HEK293 (cell line): ENCODE measurements at regions not wholly inside any gene's neighbourhood (a gene's known extent, or its start where the extent isn't known, plus 50 kb on each side); places are given as distances from the start of the nearest gene placed in this dataset.

ENCODE experiments used
- CTCF ChIA-PET: fragments of 350-600 bp; formaldehyde crosslinking; extraction: SDS; loops from one replicate; lab custom pipeline; 2021; ENCODE audit warnings: antibody characterized with exemption; lab: Yijun Ruan, JAX
- POLR2A ChIA-PET: fragments of 300-600 bp; formaldehyde crosslinking; extraction: SDS; loops from one replicate; lab custom pipeline; 2020; ENCODE audit warnings: antibody characterized with exemption, inconsistent platforms; lab: Yijun Ruan, JAX
- H3K27ac ChIP-seq: fragments of 200-500 bp; sonication (Bioruptor generic); 2 replicates; pipeline ENCODE4 v1.5.1; 2014; ENCODE audit warnings: low read depth, low read length, control low read depth, inconsistent platforms; ENCODE audit errors: extremely low read depth
- H3K36me3 ChIP-seq, 2 experiments: fragments of 200-500 bp in 1 of 2; sonication (Bioruptor generic) in 1 of 2; 1 replicate in 1 of 2; 2 replicates in 1 of 2; pipeline ENCODE4 v1.5.1; 2014 to 2017; ENCODE audit warnings: inconsistent platforms in 2 of 2, low read length in 2 of 2; ENCODE audit not compliant: control insufficient read depth in 2 of 2, insufficient read depth in 1 of 2
- H3K4me1 ChIP-seq: fragments of 200-500 bp; sonication (Bioruptor generic); 2 replicates; pipeline ENCODE4 v1.5.1; 2014; ENCODE audit warnings: mild to moderate bottlenecking, low read length, inconsistent platforms; ENCODE audit not compliant: control insufficient read depth, insufficient read depth
- H3K4me3 ChIP-seq: 2 replicates; pipeline ENCODE4 v1.5.1; 2011; ENCODE audit warnings: low read depth, mild to moderate bottlenecking, control low read depth, low read length, moderate library complexity
- H3K9me3 ChIP-seq: fragments of 200-500 bp; sonication (Bioruptor generic); 2 replicates; pipeline ENCODE4 v1.5.1; 2014; ENCODE audit warnings: low read depth, low read length, inconsistent platforms; ENCODE audit not compliant: control insufficient read depth, insufficient read depth
- BCL11A ChIP-seq: fragments of 450-650 bp; formaldehyde crosslinking; IDR thresholded peaks from 2 replicates; pipeline ENCODE4 v1.5.1; 2016; ENCODE audit warnings: low read depth, missing biosample characterization, missing genetic modification characterization
- FEZF1 ChIP-seq: fragments of 450-650 bp; formaldehyde crosslinking; IDR thresholded peaks from 2 replicates; pipeline ENCODE4 v1.5.1; 2016; ENCODE audit warnings: missing biosample characterization, missing genetic modification characterization
- GFI1B ChIP-seq: fragments of 450-650 bp; formaldehyde crosslinking; IDR thresholded peaks from 2 replicates; pipeline ENCODE4 v1.5.1; 2016; ENCODE audit warnings: missing biosample characterization, missing genetic modification characterization
- KLF16 ChIP-seq: fragments of 450-650 bp; formaldehyde crosslinking; IDR thresholded peaks from 2 replicates; pipeline ENCODE4 v1.5.1; 2017; ENCODE audit warnings: missing biosample characterization, missing genetic modification characterization
- MZF1 ChIP-seq: fragments of 450-650 bp; formaldehyde crosslinking; IDR thresholded peaks from 2 replicates; pipeline ENCODE4 v1.5.1; 2017; ENCODE audit warnings: missing biosample characterization, missing genetic modification characterization, borderline replicate concordance
- REPIN1 ChIP-seq: fragments of 450-650 bp; formaldehyde crosslinking; IDR thresholded peaks from 2 replicates; pipeline ENCODE4 v1.5.1; 2017; ENCODE audit warnings: missing biosample characterization, missing genetic modification characterization, low read depth
- SCRT2 ChIP-seq: fragments of 450-650 bp; formaldehyde crosslinking; IDR thresholded peaks from 2 replicates; pipeline ENCODE4 v1.5.1; 2016; ENCODE audit warnings: missing biosample characterization, missing genetic modification characterization
- SP3 ChIP-seq: fragments of 450-650 bp; formaldehyde crosslinking; IDR thresholded peaks from 2 replicates; pipeline ENCODE4 v1.5.1; 2016; ENCODE audit warnings: missing biosample characterization, missing genetic modification characterization
- WT1 ChIP-seq: fragments of 450-650 bp; formaldehyde crosslinking; IDR thresholded peaks from 2 replicates; pipeline ENCODE4 v1.5.1; 2016; ENCODE audit warnings: missing biosample characterization, missing genetic modification characterization
- ZBTB26 ChIP-seq: fragments of 450-650 bp; formaldehyde crosslinking; optimal IDR thresholded peaks from 2 replicates; pipeline ENCODE3; 2016; ENCODE audit warnings: missing biosample characterization, mild to moderate bottlenecking, missing genetic modification characterization
- ZBTB48 ChIP-seq: fragments of 450-650 bp; formaldehyde crosslinking; IDR thresholded peaks from 2 replicates; pipeline ENCODE4 v1.5.1; 2016; ENCODE audit warnings: missing biosample characterization, missing genetic modification characterization
- ZEB2 ChIP-seq: fragments of 450-650 bp; formaldehyde crosslinking; IDR thresholded peaks from 2 replicates; pipeline ENCODE4 v1.5.1; 2016; ENCODE audit warnings: missing biosample characterization, missing genetic modification characterization
- ZNF10 ChIP-seq: fragments of 450-650 bp; formaldehyde crosslinking; IDR thresholded peaks from 2 replicates; pipeline ENCODE4 v1.5.1; 2017; ENCODE audit warnings: missing biosample characterization, missing genetic modification characterization
- ZNF114 ChIP-seq: fragments of 450-650 bp; formaldehyde crosslinking; IDR thresholded peaks from 2 replicates; pipeline ENCODE4 v1.5.0; 2017; ENCODE audit warnings: missing biosample characterization, missing genetic modification characterization
- ZNF19 ChIP-seq: fragments of 450-650 bp; formaldehyde crosslinking; IDR thresholded peaks from 2 replicates; pipeline ENCODE4; 2016; ENCODE audit warnings: missing biosample characterization, missing genetic modification characterization, low read depth
- ZNF26 ChIP-seq: fragments of 450-650 bp; formaldehyde crosslinking; IDR thresholded peaks from 2 replicates; pipeline ENCODE4 v1.5.1; 2016; ENCODE audit warnings: missing biosample characterization, missing genetic modification characterization
- ZNF366 ChIP-seq: fragments of 450-650 bp; formaldehyde crosslinking; conservative IDR thresholded peaks from 2 replicates; pipeline ENCODE4 v1.5.1; 2016; ENCODE audit warnings: missing biosample characterization, missing genetic modification characterization
- ZNF426 ChIP-seq: fragments of 450-650 bp; formaldehyde crosslinking; IDR thresholded peaks from 2 replicates; pipeline ENCODE4 v1.5.1; 2017; ENCODE audit warnings: missing biosample characterization, missing genetic modification characterization, mild to moderate bottlenecking, inconsistent platforms, moderate library complexity
- ZNF548 ChIP-seq: fragments of 450-650 bp; formaldehyde crosslinking; IDR thresholded peaks from 2 replicates; pipeline ENCODE4 v1.5.1; 2016; ENCODE audit warnings: missing biosample characterization, missing genetic modification characterization
- ZNF549 ChIP-seq: fragments of 450-650 bp; IDR thresholded peaks from 2 replicates; pipeline ENCODE4 v1.5.1; 2018; ENCODE audit warnings: missing biosample characterization, missing genetic modification characterization, mild to moderate bottlenecking, inconsistent platforms, moderate library complexity
- ZNF624 ChIP-seq: fragments of 450-650 bp; formaldehyde crosslinking; IDR thresholded peaks from 2 replicates; pipeline ENCODE4 v1.5.1; 2017; ENCODE audit warnings: missing biosample characterization, missing genetic modification characterization
- ZNF626 ChIP-seq: fragments of 450-650 bp; sonication (Bioruptor Pico); formaldehyde crosslinking; IDR thresholded peaks from 2 replicates; pipeline ENCODE4 v1.5.1; 2018; ENCODE audit warnings: missing biosample characterization, missing genetic modification characterization, inconsistent platforms
- ZNF785 ChIP-seq: fragments of 450-650 bp; formaldehyde crosslinking; IDR thresholded peaks from 2 replicates; pipeline ENCODE4 v1.5.1; 2016; ENCODE audit warnings: missing biosample characterization, missing genetic modification characterization
- ZNF837 ChIP-seq: fragments of 450-650 bp; formaldehyde crosslinking; IDR thresholded peaks from 2 replicates; pipeline ENCODE4 v1.5.1; 2016; ENCODE audit warnings: missing biosample characterization, missing genetic modification characterization
- ZSCAN30 ChIP-seq: fragments of 450-650 bp; IDR thresholded peaks from 2 replicates; pipeline ENCODE4 v1.5.1; 2018; ENCODE audit warnings: missing biosample characterization, mild to moderate bottlenecking, missing genetic modification characterization, moderate library complexity
- TF ChIP-seq, protein P1 (sequence below): fragments of 450-650 bp; formaldehyde crosslinking; IDR thresholded peaks from 2 replicates; pipeline ENCODE4 v1.5.1; 2016; ENCODE audit warnings: missing biosample characterization, missing genetic modification characterization, borderline replicate concordance
- TF ChIP-seq, protein P2 (sequence below): fragments of 450-650 bp; formaldehyde crosslinking; IDR thresholded peaks from 2 replicates; pipeline ENCODE4 v1.5.1; 2016; ENCODE audit warnings: missing biosample characterization, missing genetic modification characterization

GRCh38 chr14:101062065-101062450 lies 158.5 kb upstream of the RTL1 start:
- no peaks in the 10 kb centered on the region for H3K4me1 ChIP-seq
- ChIA-PET POLR2A (no interaction called here), CTCF (interaction anchor here (0.7 kb wide), 1 partner anchor 26 kb away, joined by 3 read pairs; no protein-coding TSS in a partner anchor)
- no peak overlapping the region for H3K4me3 ChIP-seq
- H3K9me3 ChIP-seq, result no peaks in the 10 kb centered on the region
- no peaks in the 10 kb centered on the region for H3K36me3 ChIP-seq
- no peak overlapping the region for H3K27ac ChIP-seq
- TF ChIP-seq ZNF626 (tag by site-specific recombination) (no peak), ZNF426 (tag by site-specific recombination) (no peak), ZEB2 (no peak), ZSCAN30 (tag by site-specific recombination) (no peak), WT1 (tag by site-specific recombination) (no peak)
- TF ChIP-seq, all 188 proteins: peak for 0

DNA sequence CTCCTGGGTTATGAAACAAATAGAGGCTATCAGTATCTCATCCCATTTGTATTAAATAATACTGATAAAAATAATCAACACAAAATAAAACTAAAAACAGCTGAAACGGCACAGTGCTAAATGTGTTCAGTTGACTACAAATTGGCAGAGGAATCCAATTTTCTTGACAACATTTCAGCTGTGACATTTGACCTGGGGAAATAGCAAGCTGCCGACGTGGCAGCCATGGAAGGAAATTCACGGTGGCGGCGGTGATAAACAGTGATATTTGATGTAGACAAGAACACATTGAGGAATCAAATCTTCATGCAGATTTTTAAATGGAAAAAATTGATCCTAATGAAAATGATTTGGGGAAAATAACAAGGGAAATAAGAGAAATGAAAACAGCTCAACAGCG lies 159.1 kb upstream of the RTL1 start:
- Histone ChIP-seq H3K27ac (no peak overlapping the region), H3K4me3 (no peak overlapping the region), H3K4me1 (no peaks in the 10 kb centered on the region), H3K36me3 (no peaks in the 10 kb centered on the region)
- TF ChIP-seq ZNF785 (tag by site-specific recombination) (no peak), ZNF26 (tag by site-specific recombination) (no peak), SP3 (tag by site-specific recombination) (no peak), ZNF366 (tag by site-specific recombination) (no peak), ZNF549 (tag by site-specific recombination) (no peak), FEZF1 (tag by site-specific recombination) (no peak), ZBTB48 (tag by site-specific recombination) (no peak), REPIN1 (no peak)
- TF ChIP-seq, protein P1, sequence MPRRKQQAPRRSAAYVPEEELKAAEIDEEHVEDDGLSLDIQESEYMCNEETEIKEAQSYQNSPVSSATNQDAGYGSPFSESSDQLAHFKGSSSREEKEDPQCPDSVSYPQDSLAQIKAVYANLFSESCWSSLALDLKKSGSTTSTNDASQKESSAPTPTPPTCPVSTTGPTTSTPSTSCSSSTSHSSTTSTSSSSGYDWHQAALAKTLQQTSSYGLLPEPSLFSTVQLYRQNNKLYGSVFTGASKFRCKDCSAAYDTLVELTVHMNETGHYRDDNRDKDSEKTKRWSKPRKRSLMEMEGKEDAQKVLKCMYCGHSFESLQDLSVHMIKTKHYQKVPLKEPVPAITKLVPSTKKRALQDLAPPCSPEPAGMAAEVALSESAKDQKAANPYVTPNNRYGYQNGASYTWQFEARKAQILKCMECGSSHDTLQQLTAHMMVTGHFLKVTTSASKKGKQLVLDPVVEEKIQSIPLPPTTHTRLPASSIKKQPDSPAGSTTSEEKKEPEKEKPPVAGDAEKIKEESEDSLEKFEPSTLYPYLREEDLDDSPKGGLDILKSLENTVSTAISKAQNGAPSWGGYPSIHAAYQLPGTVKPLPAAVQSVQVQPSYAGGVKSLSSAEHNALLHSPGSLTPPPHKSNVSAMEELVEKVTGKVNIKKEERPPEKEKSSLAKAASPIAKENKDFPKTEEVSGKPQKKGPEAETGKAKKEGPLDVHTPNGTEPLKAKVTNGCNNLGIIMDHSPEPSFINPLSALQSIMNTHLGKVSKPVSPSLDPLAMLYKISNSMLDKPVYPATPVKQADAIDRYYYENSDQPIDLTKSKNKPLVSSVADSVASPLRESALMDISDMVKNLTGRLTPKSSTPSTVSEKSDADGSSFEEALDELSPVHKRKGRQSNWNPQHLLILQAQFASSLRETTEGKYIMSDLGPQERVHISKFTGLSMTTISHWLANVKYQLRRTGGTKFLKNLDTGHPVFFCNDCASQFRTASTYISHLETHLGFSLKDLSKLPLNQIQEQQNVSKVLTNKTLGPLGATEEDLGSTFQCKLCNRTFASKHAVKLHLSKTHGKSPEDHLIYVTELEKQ (tag by site-specific recombination), result no peak
- TF ChIP-seq, all 188 proteins: peak for 0
- ChIA-PET POLR2A (no interaction called here), CTCF (interaction anchor here (0.7 kb wide), 1 partner anchor 27 kb away, joined by 3 read pairs; no protein-coding TSS in a partner anchor)
- H3K9me3 ChIP-seq, result no peaks in the 10 kb centered on the region

GRCh38 chr14:101063121-101063520 lies 159.6 kb upstream of the RTL1 start:
- H3K4me3 ChIP-seq, result no peak overlapping the region
- no peaks in the 10 kb centered on the region for H3K36me3 ChIP-seq
- POLR2A ChIA-PET, result no interaction called here
- CTCF ChIA-PET, result no interaction called here
- no peaks in the 10 kb centered on the region for H3K4me1 ChIP-seq
- H3K27ac ChIP-seq, result no peak overlapping the region
- H3K9me3 ChIP-seq, result no peaks in the 10 kb centered on the region
- no peak for TF ChIP-seq ZNF114 (tag by site-specific recombination)
- no peak for TF ChIP-seq BCL11A
- TF ChIP-seq ZNF624 (tag by site-specific recombination), result no peak
- TF ChIP-seq, protein P2, sequence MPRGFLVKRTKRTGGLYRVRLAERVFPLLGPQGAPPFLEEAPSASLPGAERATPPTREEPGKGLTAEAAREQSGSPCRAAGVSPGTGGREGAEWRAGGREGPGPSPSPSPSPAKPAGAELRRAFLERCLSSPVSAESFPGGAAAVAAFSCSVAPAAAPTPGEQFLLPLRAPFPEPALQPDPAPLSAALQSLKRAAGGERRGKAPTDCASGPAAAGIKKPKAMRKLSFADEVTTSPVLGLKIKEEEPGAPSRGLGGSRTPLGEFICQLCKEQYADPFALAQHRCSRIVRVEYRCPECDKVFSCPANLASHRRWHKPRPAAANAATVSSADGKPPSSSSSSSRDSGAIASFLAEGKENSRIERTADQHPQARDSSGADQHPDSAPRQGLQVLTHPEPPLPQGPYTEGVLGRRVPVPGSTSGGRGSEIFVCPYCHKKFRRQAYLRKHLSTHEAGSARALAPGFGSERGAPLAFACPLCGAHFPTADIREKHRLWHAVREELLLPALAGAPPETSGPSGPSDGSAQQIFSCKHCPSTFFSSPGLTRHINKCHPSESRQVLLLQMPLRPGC (tag by site-specific recombination), result no peak
- TF ChIP-seq MZF1 (tag by site-specific recombination), result no peak
- no peak for TF ChIP-seq SCRT2
- no peak for TF ChIP-seq ZBTB26
- no peak for TF ChIP-seq ZNF10 (tag by site-specific recombination)
- no peak for TF ChIP-seq GFI1B
- TF ChIP-seq ZNF19 (tag by site-specific recombination), result no peak
- no peak for TF ChIP-seq ZNF837
- TF ChIP-seq ZNF548 (tag by site-specific recombination), result no peak
- no peak for TF ChIP-seq KLF16 (tag by site-specific recombination)
